NCI-H345 (cell line): ENCODE measurements at regions not wholly inside any gene's neighbourhood (a gene's known extent, or its start where the extent isn't known, plus 50 kb on each side); places are given as distances from the start of the nearest gene placed in this dataset.
A peak's percentile ranks its signal among the peaks of the same experiment; 100 is the strongest.
"Not testable (repeated sequence)": the region's sequence is repeated elsewhere in the genome, so short reads cannot be mapped to it uniquely, and the experiment has no call there.

Source experiments
- DNase-seq: peaks from one replicate; lab custom pipeline; 2025; lab: John Stamatoyannopoulos, UW

GRCh38 chr10:84935772-84936171 lies 607.4 kb downstream of the CCSER2 start:
- no peak for DNase-seq

GRCh38 chr10:84938117-84938905 lies 609.9 kb downstream of the CCSER2 start:
- no peak for DNase-seq

- DNase-seq = no peak
These were observed 615.2 kb downstream of the CCSER2 start for GRCh38 chr10:84943541-84943940.

GRCh38 chr10:84944187-84944586 lies 615.8 kb downstream of the CCSER2 start:
- no peak for DNase-seq

- peak; percentile 3 for DNase-seq
These were observed 617.4 kb downstream of the CCSER2 start for GRCh38 chr10:84945791-84946190.

- peak; percentile 42 for DNase-seq
These were observed 618.5 kb downstream of the CCSER2 start for GRCh38 chr10:84946904-84947303.

GRCh38 chr10:84948644-84949043 lies 620.3 kb downstream of the CCSER2 start:
- DNase-seq = no peak

- DNase-seq = no peak
These were observed 623.2 kb downstream of the CCSER2 start for GRCh38 chr10:84951616-84952015.

- DNase-seq = no peak
These were observed 629.0 kb downstream of the CCSER2 start for GRCh38 chr10:84957427-84957826.

- DNase-seq = no peak
These were observed 637.1 kb downstream of the CCSER2 start for GRCh38 chr10:84965468-84965867.

- DNase-seq = no peak
These were observed 638.5 kb downstream of the CCSER2 start for GRCh38 chr10:84966708-84967441.

- DNase-seq = not testable (repeated sequence)
These were observed 640.9 kb downstream of the CCSER2 start for GRCh38 chr10:84969297-84969696.

GRCh38 chr10:84987039-84987438 lies 658.6 kb downstream of the CCSER2 start:
- DNase-seq = no peak

- DNase-seq = no peak
These were observed 659.6 kb downstream of the CCSER2 start for GRCh38 chr10:84988011-84988410.

GRCh38 chr10:84990713-84991112 lies 662.3 kb downstream of the CCSER2 start:
- no peak for DNase-seq

- no peak for DNase-seq
These were observed 662.9 kb downstream of the CCSER2 start for GRCh38 chr10:84991301-84991700.

GRCh38 chr10:84993251-84994035 lies 665.1 kb downstream of the CCSER2 start:
- DNase-seq = no peak

- DNase-seq = no peak
These were observed 666.3 kb downstream of the CCSER2 start for GRCh38 chr10:84994722-84995121.

GRCh38 chr10:84996580-84996979 lies 668.2 kb downstream of the CCSER2 start:
- DNase-seq = no peak

- no peak for DNase-seq
These were observed 669.5 kb downstream of the CCSER2 start for GRCh38 chr10:84997870-84998269.

GRCh38 chr10:84999929-85000328 lies 671.5 kb downstream of the CCSER2 start:
- DNase-seq = no peak

GRCh38 chr10:85003083-85003482 lies 674.7 kb downstream of the CCSER2 start:
- no peak for DNase-seq
